ENCODE measurements at regions not wholly inside any gene's neighbourhood (a gene's known extent, or its start where the extent isn't known, plus 50 kb on each side); places are given as distances from the start of the nearest gene placed in this dataset.

DNA sequence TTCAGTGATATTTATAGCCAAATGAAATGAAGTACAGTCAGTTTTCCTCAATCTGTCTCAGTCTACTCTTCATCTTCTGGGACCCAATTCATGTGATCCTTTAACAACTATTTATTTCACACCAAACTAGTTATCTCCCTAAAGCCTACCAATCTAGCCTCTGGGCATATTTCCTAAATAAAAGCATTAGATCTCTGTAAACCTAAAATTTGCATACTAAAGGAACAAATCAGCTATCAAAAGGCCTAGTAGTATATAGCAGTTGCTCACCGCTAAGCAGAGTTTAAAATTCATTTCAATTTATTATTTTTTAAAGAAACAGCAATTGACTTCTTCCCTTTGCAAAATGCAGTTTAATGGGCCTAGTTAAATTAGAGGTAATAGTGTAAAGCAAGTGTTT lies 280.2 kb downstream of the ZEB2 start:
- TF ChIP-seq, protein P1, sequence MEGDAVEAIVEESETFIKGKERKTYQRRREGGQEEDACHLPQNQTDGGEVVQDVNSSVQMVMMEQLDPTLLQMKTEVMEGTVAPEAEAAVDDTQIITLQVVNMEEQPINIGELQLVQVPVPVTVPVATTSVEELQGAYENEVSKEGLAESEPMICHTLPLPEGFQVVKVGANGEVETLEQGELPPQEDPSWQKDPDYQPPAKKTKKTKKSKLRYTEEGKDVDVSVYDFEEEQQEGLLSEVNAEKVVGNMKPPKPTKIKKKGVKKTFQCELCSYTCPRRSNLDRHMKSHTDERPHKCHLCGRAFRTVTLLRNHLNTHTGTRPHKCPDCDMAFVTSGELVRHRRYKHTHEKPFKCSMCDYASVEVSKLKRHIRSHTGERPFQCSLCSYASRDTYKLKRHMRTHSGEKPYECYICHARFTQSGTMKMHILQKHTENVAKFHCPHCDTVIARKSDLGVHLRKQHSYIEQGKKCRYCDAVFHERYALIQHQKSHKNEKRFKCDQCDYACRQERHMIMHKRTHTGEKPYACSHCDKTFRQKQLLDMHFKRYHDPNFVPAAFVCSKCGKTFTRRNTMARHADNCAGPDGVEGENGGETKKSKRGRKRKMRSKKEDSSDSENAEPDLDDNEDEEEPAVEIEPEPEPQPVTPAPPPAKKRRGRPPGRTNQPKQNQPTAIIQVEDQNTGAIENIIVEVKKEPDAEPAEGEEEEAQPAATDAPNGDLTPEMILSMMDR (IDR thresholded peaks at IDR 0.05): no peak
- TF ChIP-seq POLR2A (IDR thresholded peaks at IDR 0.05): no peak

Data from uterus (tissue), 2 donors.